ENCODE measurements at regions not wholly inside any gene's neighbourhood (a gene's known extent, or its start where the extent isn't known, plus 50 kb on each side); places are given as distances from the start of the nearest gene placed in this dataset.

DNA sequence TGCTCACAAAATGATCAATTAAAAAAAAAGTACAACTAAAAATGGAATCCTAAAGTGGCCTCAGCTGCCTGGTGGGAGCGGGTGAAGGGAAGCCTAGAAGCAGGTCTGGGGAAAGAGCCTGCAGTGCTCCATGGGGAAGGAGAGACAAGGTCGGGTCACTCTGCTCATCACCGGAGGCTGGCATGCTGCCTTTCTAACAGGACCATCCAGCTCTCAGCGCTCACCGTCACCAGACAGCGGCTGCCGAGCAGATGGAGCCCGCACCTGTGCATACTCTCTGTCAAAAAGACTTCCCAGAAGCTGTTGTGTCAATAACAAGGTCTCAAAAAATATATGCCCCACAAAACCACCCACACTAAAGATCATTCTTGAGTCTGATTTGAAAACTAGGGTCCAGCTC lies 112.8 kb downstream of the BAMBI start:
- TF ChIP-seq POLR2A (IDR thresholded peaks at IDR 0.05): no peak
- TF ChIP-seq, protein P1, sequence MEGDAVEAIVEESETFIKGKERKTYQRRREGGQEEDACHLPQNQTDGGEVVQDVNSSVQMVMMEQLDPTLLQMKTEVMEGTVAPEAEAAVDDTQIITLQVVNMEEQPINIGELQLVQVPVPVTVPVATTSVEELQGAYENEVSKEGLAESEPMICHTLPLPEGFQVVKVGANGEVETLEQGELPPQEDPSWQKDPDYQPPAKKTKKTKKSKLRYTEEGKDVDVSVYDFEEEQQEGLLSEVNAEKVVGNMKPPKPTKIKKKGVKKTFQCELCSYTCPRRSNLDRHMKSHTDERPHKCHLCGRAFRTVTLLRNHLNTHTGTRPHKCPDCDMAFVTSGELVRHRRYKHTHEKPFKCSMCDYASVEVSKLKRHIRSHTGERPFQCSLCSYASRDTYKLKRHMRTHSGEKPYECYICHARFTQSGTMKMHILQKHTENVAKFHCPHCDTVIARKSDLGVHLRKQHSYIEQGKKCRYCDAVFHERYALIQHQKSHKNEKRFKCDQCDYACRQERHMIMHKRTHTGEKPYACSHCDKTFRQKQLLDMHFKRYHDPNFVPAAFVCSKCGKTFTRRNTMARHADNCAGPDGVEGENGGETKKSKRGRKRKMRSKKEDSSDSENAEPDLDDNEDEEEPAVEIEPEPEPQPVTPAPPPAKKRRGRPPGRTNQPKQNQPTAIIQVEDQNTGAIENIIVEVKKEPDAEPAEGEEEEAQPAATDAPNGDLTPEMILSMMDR (IDR thresholded peaks at IDR 0.05): no peak

All from lower leg skin (tissue), 3 donors.